ENCODE measurements at regions not wholly inside any gene's neighbourhood (a gene's known extent, or its start where the extent isn't known, plus 50 kb on each side); places are given as distances from the start of the nearest gene placed in this dataset.

DNA sequence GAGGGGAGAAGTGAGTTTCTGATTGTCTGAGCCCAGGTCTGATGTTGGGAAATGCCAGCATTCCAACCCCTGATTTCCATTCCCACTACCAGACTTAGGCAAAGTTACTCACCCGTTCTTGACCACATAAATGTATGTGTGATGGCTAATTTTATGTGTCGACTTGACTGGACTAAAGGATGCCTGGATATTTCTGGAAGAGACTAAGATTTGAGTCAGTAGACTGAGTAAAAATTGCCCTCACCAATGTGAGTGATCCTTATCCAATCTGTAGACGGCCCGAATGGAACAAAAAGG, 95.8 kb upstream of the TAB2 start:
- Histone ChIP-seq H3K27me3 (ENCODE audit: low read depth, low read length) (no peaks in the 10 kb centered on the region), H3K36me3 (replicated peaks; ENCODE audit: low read depth, low read length) (no peaks in the 10 kb centered on the region), H3K4me1 (ENCODE audit: low read length) (peaks cover 30% of the 10 kb centered on the region), H4K20me1 (ENCODE audit: insufficient read depth, low read length) (no peaks in the 10 kb centered on the region), H2AFZ (ENCODE audit: low read depth, low read length) (no peak overlapping the region), H3K4me2 (ENCODE audit: low read length) (no peak overlapping the region), H3K9me3 (ENCODE audit: insufficient read depth, low read length) (no peaks in the 10 kb centered on the region), H3K79me2 (ENCODE audit: low read length) (no peaks in the 10 kb centered on the region), H3K9ac (ENCODE audit: low read length) (no peak overlapping the region), H3K4me3 (ENCODE audit: low read length) (no peak overlapping the region), H3K27ac (ENCODE audit: low read length) (no peak overlapping the region)
- no peak for TF ChIP-seq EZH2phosphoT487 (IDR thresholded peaks at IDR 0.05; ENCODE audit: low read depth)
- TF ChIP-seq, protein P1, sequence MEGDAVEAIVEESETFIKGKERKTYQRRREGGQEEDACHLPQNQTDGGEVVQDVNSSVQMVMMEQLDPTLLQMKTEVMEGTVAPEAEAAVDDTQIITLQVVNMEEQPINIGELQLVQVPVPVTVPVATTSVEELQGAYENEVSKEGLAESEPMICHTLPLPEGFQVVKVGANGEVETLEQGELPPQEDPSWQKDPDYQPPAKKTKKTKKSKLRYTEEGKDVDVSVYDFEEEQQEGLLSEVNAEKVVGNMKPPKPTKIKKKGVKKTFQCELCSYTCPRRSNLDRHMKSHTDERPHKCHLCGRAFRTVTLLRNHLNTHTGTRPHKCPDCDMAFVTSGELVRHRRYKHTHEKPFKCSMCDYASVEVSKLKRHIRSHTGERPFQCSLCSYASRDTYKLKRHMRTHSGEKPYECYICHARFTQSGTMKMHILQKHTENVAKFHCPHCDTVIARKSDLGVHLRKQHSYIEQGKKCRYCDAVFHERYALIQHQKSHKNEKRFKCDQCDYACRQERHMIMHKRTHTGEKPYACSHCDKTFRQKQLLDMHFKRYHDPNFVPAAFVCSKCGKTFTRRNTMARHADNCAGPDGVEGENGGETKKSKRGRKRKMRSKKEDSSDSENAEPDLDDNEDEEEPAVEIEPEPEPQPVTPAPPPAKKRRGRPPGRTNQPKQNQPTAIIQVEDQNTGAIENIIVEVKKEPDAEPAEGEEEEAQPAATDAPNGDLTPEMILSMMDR (IDR thresholded peaks at IDR 0.05; ENCODE audit: low read depth, low read length) = no peak

- H3K27me3 ChIP-seq (ENCODE audit: low read depth, low read length) = no peaks in the 10 kb centered on the region
- no peak overlapping the region for H3K9ac ChIP-seq (ENCODE audit: low read length)
- H3K79me2 ChIP-seq (ENCODE audit: low read length) = no peaks in the 10 kb centered on the region
- no peak overlapping the region for H2AFZ ChIP-seq (ENCODE audit: low read depth, low read length)
- H3K4me3 ChIP-seq (ENCODE audit: low read length) = no peak overlapping the region
- no peaks in the 10 kb centered on the region for H3K9me3 ChIP-seq (ENCODE audit: insufficient read depth, low read length)
- no peak overlapping the region for H3K4me2 ChIP-seq (ENCODE audit: low read length)
- peaks cover 18% of the 10 kb centered on the region for H3K4me1 ChIP-seq (ENCODE audit: low read length)
- H4K20me1 ChIP-seq (ENCODE audit: insufficient read depth, low read length) = no peaks in the 10 kb centered on the region
- H3K36me3 ChIP-seq (replicated peaks; ENCODE audit: low read depth, low read length) = no peaks in the 10 kb centered on the region
- TF ChIP-seq EZH2phosphoT487 (IDR thresholded peaks at IDR 0.05; ENCODE audit: low read depth) = no peak
- TF ChIP-seq, protein P1 (IDR thresholded peaks at IDR 0.05; ENCODE audit: low read depth, low read length) = no peak
- no peak overlapping the region for H3K27ac ChIP-seq (ENCODE audit: low read length)
These were observed 94.2 kb upstream of the TAB2 start for GRCh38 chr6:149223120-149223903.

DNA sequence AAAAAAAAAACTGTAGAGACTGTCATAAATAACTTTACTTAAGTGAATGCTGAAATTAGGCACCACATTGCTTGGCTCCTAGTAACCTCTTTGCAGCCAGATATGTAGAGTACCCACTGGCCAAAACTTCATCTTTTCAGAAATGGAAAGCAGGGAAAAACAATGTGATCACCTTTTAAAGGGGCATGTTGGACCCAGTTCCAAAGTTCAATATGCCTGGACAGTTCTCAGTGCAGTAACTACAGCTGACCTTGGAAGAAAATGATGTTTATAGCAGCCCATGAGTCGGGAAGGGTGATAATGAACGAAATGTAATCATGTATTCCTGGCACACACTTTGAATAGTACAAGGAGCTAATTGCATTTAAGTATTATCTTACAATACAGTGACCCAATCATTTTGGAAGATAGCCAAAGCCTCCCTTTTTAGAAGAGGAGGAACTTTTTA, 93.6 kb upstream of the TAB2 start:
- H3K79me2 ChIP-seq (ENCODE audit: low read length) = no peaks in the 10 kb centered on the region
- no peak overlapping the region for H3K4me3 ChIP-seq (ENCODE audit: low read length)
- H4K20me1 ChIP-seq (ENCODE audit: insufficient read depth, low read length) = no peaks in the 10 kb centered on the region
- no peak overlapping the region for H3K4me2 ChIP-seq (ENCODE audit: low read length)
- TF ChIP-seq EZH2phosphoT487 (IDR thresholded peaks at IDR 0.05; ENCODE audit: low read depth) = no peak
- TF ChIP-seq, protein P1 (IDR thresholded peaks at IDR 0.05; ENCODE audit: low read depth, low read length) = no peak
- no peak overlapping the region for H2AFZ ChIP-seq (ENCODE audit: low read depth, low read length)
- no peak overlapping the region for H3K9ac ChIP-seq (ENCODE audit: low read length)
- no peaks in the 10 kb centered on the region for H3K36me3 ChIP-seq (replicated peaks; ENCODE audit: low read depth, low read length)
- H3K4me1 ChIP-seq (ENCODE audit: low read length) = peaks cover 12% of the 10 kb centered on the region
- no peaks in the 10 kb centered on the region for H3K27me3 ChIP-seq (ENCODE audit: low read depth, low read length)
- H3K27ac ChIP-seq (ENCODE audit: low read length) = no peak overlapping the region
- H3K9me3 ChIP-seq (ENCODE audit: insufficient read depth, low read length) = no peaks in the 10 kb centered on the region

- no peaks in the 10 kb centered on the region for H4K20me1 ChIP-seq (ENCODE audit: insufficient read depth, low read length)
- TF ChIP-seq, protein P1 (IDR thresholded peaks at IDR 0.05; ENCODE audit: low read depth, low read length) = no peak
- no peak for TF ChIP-seq EZH2phosphoT487 (IDR thresholded peaks at IDR 0.05; ENCODE audit: low read depth)
- no peak overlapping the region for H3K4me2 ChIP-seq (ENCODE audit: low read length)
- no peak overlapping the region for H3K27ac ChIP-seq (ENCODE audit: low read length)
- H2AFZ ChIP-seq (ENCODE audit: low read depth, low read length) = no peak overlapping the region
- peaks cover 10% of the 10 kb centered on the region for H3K4me1 ChIP-seq (ENCODE audit: low read length)
- H3K36me3 ChIP-seq (replicated peaks; ENCODE audit: low read depth, low read length) = no peaks in the 10 kb centered on the region
- H3K4me3 ChIP-seq (ENCODE audit: low read length) = no peak overlapping the region
- no peaks in the 10 kb centered on the region for H3K79me2 ChIP-seq (ENCODE audit: low read length)
- H3K9me3 ChIP-seq (ENCODE audit: insufficient read depth, low read length) = no peaks in the 10 kb centered on the region
- H3K9ac ChIP-seq (ENCODE audit: low read length) = no peak overlapping the region
- H3K27me3 ChIP-seq (ENCODE audit: low read depth, low read length) = no peaks in the 10 kb centered on the region
These were observed 93.1 kb upstream of the TAB2 start for GRCh38 chr6:149224399-149224798.
